Esophagus muscularis mucosa (tissue), 4 donors: ENCODE measurements at regions not wholly inside any gene's neighbourhood (a gene's known extent, or its start where the extent isn't known, plus 50 kb on each side); places are given as distances from the start of the nearest gene placed in this dataset.

Experiments used
- DNase-seq: peaks from one replicate; pipeline ENCODE4 v3.0.0-alpha.2; 2017; ENCODE audit errors: extremely low spot score
- H3K27ac ChIP-seq, 4 donors: fragments of 200-600 bp; sonication (generic); replicated peaks in 1 of 4; 1 replicate in 3 of 4; 2 replicates in 1 of 4; pipeline ENCODE4 v1.5.1; 2016 to 2019; ENCODE audit warnings: mild to moderate bottlenecking in 1 of 4
- H3K27me3 ChIP-seq, 4 donors: fragments of 200-600 bp; sonication (generic); one replicate each; pipeline versions ENCODE4 v1.5.1 to v1.6.0; 2016 to 2019
- H3K36me3 ChIP-seq, 4 donors: fragments of 200-600 bp; sonication (generic); one replicate each; pipeline ENCODE4 v1.5.1; 2016 to 2019
- H3K4me1 ChIP-seq, 4 donors: fragments of 200-600 bp; sonication (generic); one replicate each; pipeline ENCODE4 v1.5.1; 2016 to 2019
- H3K4me3 ChIP-seq, 4 donors: fragments of 200-600 bp; sonication (generic); 1 replicate in 2 of 4; 2 replicates in 2 of 4; pipeline ENCODE4 v1.5.1; 2016 to 2019; ENCODE audit warnings: mild to moderate bottlenecking in 4 of 4, moderate library complexity in 1 of 4
- H3K9me3 ChIP-seq, 4 donors: fragments of 200-600 bp; sonication (generic); 1 replicate in 3 of 4; 2 replicates in 1 of 4; pipeline ENCODE4 v1.5.1; 2016 to 2019
- EP300 ChIP-seq: sonication (generic); formaldehyde crosslinking; IDR thresholded peaks from one replicate; pipeline ENCODE4 v1.6.1; 2017; ENCODE audit warnings: antibody characterized with exemption
- POLR2A ChIP-seq: fragments of 450-650 bp; IDR thresholded peaks from one replicate; pipeline ENCODE4 v1.6.1; 2017; ENCODE audit warnings: antibody characterized with exemption, moderate library complexity, mild to moderate bottlenecking, low read depth
- POLR2AphosphoS5 ChIP-seq, 2 donors: sonication (generic); formaldehyde crosslinking; IDR thresholded peaks; one replicate each; pipeline ENCODE4 v1.6.1; 2017; ENCODE audit warnings: antibody characterized with exemption in 2 of 2
- WGBS: methylation state at CpG from one replicate; pipeline ENCODE4 v1.1.5; 2018; 5-methylcytosine and 5-hydroxymethylcytosine counted together
- intact Hi-C: fragments of 100-400 bp; cut with DNase I; formaldehyde crosslinking; loops from one replicate; pipeline ENCODE4 v1.15.1; 2023
- TF ChIP-seq, protein P1 (sequence below), 3 experiments: fragments of 200-600 bp in 2 of 3; fragments of 450-650 bp in 1 of 3; sonication (generic) in 2 of 3; IDR thresholded peaks; one replicate each; pipeline ENCODE4 v1.5.1; 2017 to 2019; ENCODE audit warnings: antibody characterized with exemption in 3 of 3, mild to moderate bottlenecking in 2 of 3, moderate library complexity in 1 of 3

DNA sequence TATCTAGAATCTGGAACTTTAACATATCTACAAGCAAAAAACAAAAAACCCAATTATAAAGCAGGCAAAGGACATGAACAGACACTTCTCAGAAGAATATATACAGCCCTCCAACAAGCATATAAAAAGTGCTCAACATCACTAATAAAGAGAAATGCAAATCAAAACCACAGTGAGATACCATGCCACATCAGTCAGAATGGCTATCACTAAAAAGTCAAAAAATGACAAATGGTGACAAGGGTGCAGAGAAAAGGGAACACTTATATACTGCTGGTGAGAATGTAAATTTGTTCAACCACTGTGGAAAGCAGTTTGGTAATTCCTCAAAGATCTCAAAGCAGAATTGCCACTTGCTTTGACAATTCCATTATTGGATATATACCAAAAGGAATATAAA is 215.0 kb upstream of the EYS start:
- no peaks in the 10 kb centered on the region for H3K36me3 ChIP-seq
- no peak overlapping the region for H3K4me3 ChIP-seq
- TF ChIP-seq EP300 (no peak), POLR2AphosphoS5 (IDR thresholded peaks at IDR 0.05) (no peak), POLR2A (no peak)
- TF ChIP-seq, protein P1, sequence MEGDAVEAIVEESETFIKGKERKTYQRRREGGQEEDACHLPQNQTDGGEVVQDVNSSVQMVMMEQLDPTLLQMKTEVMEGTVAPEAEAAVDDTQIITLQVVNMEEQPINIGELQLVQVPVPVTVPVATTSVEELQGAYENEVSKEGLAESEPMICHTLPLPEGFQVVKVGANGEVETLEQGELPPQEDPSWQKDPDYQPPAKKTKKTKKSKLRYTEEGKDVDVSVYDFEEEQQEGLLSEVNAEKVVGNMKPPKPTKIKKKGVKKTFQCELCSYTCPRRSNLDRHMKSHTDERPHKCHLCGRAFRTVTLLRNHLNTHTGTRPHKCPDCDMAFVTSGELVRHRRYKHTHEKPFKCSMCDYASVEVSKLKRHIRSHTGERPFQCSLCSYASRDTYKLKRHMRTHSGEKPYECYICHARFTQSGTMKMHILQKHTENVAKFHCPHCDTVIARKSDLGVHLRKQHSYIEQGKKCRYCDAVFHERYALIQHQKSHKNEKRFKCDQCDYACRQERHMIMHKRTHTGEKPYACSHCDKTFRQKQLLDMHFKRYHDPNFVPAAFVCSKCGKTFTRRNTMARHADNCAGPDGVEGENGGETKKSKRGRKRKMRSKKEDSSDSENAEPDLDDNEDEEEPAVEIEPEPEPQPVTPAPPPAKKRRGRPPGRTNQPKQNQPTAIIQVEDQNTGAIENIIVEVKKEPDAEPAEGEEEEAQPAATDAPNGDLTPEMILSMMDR (IDR thresholded peaks at IDR 0.05), result no peak
- intact Hi-C loops, result no loop called here
- no peak overlapping the region for H3K27ac ChIP-seq
- no peaks in the 10 kb centered on the region for H3K9me3 ChIP-seq
- H3K4me1 ChIP-seq, result no peaks in the 10 kb centered on the region
- H3K27me3 ChIP-seq, result no peaks in the 10 kb centered on the region
- DNase-seq, result no peak

DNA sequence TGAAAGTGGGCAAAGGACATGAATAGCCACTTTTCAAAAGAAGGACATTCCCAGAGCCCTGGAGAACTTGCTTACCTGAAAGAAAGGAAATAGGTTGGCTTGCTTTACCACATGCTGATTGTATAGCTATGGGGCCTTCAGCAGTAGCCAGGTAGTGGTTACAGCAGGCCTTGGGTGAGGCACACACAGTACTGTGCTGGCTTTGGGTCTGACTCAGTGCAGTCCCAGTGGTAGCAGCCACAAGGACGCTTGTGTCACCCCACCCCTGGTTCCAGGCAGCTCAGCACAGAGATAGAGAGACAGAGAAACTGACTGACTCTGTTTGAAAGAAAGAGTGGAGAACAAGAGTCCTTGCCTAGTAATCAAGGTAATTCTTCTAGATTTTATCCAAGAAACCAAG is 201.0 kb upstream of the EYS start:
- H3K4me1 ChIP-seq, result no peaks in the 10 kb centered on the region
- no peaks in the 10 kb centered on the region for H3K36me3 ChIP-seq
- H3K4me3 ChIP-seq, result no peak overlapping the region
- intact Hi-C loops, result no loop called here
- TF ChIP-seq, protein P1 (IDR thresholded peaks at IDR 0.05), result no peak
- TF ChIP-seq POLR2AphosphoS5 (IDR thresholded peaks at IDR 0.05), result no peak
- no peak for TF ChIP-seq POLR2A
- no peak for TF ChIP-seq EP300
- no peak overlapping the region for H3K27ac ChIP-seq
- H3K27me3 ChIP-seq, result no peaks in the 10 kb centered on the region
- H3K9me3 ChIP-seq, result no peaks in the 10 kb centered on the region
- 56% methylated on average over 1 of the region's 1 CpG for WGBS
- no peak for DNase-seq

DNA sequence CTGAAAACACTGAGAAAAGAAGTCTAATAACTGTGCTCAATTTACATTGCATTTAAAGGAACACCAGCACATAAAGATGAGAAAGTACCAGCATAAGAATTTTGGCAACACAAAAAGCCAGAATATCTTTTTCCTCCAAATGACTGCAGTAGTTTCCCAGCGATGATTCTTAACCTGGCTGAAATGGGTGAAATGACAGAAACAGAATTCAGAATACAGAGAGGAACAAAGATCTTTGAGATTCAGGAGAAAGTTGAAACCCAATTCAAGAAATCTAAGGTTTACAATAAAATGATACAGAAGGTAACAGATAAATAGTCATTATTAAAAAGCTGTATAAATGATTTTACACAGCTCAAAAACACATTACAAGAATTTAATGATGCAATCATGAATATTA is 197.0 kb upstream of the EYS start:
- Histone ChIP-seq H3K9me3 (no peaks in the 10 kb centered on the region), H3K4me3 (no peak overlapping the region), H3K27ac (no peak overlapping the region), H3K4me1 (no peaks in the 10 kb centered on the region), H3K27me3 (no peaks in the 10 kb centered on the region), H3K36me3 (no peaks in the 10 kb centered on the region)
- WGBS, result 94% methylated on average over 1 of the region's 1 CpG
- DNase-seq, result no peak
- TF ChIP-seq, protein P1 (IDR thresholded peaks at IDR 0.05), result no peak
- TF ChIP-seq EP300 (no peak), POLR2AphosphoS5 (IDR thresholded peaks at IDR 0.05) (no peak), POLR2A (no peak)
- intact Hi-C loops, result no loop called here

DNA sequence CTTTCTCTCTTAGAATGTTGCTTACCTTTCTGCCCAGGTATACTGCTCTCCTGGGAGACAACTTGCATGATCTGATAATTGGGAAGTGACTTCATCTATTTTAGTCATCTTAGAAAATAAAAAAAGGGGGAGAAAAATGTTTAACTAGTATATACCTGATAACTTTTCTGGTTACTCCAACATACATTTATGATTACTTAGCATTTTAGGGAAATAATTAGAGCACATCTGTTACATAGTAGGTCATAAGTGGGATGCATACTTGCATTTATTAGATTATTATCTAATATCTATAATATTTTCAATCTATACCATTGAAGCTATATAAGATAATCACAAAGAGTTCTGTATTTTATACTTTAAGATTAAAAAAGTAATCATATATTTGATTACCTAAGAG is 193.9 kb upstream of the EYS start:
- Histone ChIP-seq H3K4me3 (no peak overlapping the region), H3K4me1 (no peaks in the 10 kb centered on the region), H3K27me3 (no peaks in the 10 kb centered on the region), H3K9me3 (no peaks in the 10 kb centered on the region), H3K36me3 (no peaks in the 10 kb centered on the region), H3K27ac (no peak overlapping the region)
- TF ChIP-seq EP300, result no peak
- no peak for TF ChIP-seq POLR2AphosphoS5 (IDR thresholded peaks at IDR 0.05)
- TF ChIP-seq, protein P1 (IDR thresholded peaks at IDR 0.05), result no peak
- TF ChIP-seq POLR2A, result no peak
- no peak for DNase-seq
- intact Hi-C loops, result no loop called here

DNA sequence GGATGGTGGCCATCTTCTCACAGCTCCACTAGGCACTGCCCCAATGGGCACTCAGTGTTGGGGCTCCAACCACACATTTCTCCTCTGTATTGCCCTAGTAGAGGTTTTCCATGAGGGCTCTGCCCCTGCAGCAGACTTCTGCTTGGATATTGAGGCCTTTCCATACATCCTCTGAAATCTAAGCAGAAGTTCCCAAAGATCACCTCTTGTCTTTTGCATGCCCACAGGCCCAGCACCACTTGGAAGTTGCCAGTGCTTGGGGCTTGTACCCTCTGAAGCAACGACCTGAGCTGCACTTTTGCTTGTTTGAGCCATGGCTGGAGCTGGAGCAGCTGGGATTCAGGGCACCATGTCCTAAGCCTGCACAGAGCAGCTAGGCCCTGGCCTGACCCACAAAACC is 189.1 kb upstream of the EYS start:
- Histone ChIP-seq H3K9me3 (no peaks in the 10 kb centered on the region), H3K4me3 (no peak overlapping the region), H3K27me3 (no peaks in the 10 kb centered on the region), H3K4me1 (no peaks in the 10 kb centered on the region), H3K27ac (no peak overlapping the region), H3K36me3 (no peaks in the 10 kb centered on the region)
- TF ChIP-seq EP300, result no peak
- TF ChIP-seq, protein P1 (IDR thresholded peaks at IDR 0.05), result no peak
- no peak for TF ChIP-seq POLR2A
- no peak for TF ChIP-seq POLR2AphosphoS5 (IDR thresholded peaks at IDR 0.05)
- WGBS, result 0% methylated on average over 1 of the region's 1 CpG
- DNase-seq, result no peak
- intact Hi-C loops, result no loop called here
